IMR-90 (cell line): ENCODE measurements at regions not wholly inside any gene's neighbourhood (a gene's known extent, or its start where the extent isn't known, plus 50 kb on each side); places are given as distances from the start of the nearest gene placed in this dataset.

ENCODE experiments used
- ATAC-seq: fragments of 200-7000 bp; cut with Tn5 transposase; 2 replicates; pipeline ENCODE4 v1.9.1; 2020; ENCODE audit warnings: low read depth, mild to moderate bottlenecking, moderate library complexity
- BruUV-seq: library from RNA; stranded (reverse); fragments of 400-500 nt; replicated peaks from 2 replicates; lab custom pipeline; 2021; lab: Mats Ljungman, UMichigan
- CTCF ChIA-PET: fragments of 300-600 bp; formaldehyde crosslinking; extraction: SDS; loops from one replicate; lab custom pipeline; 2021; ENCODE audit warnings: antibody characterized with exemption; lab: Yijun Ruan, JAX
- POLR2A ChIA-PET: fragments of 300-600 bp; sonication (Branson Sonifier 250); formaldehyde crosslinking; loops from one replicate; lab custom pipeline; 2022; ENCODE audit warnings: antibody characterized with exemption; ENCODE audit not compliant: unreplicated experiment; lab: Charles Lee
- DNase-seq: peaks from one replicate; pipeline ENCODE4 v3.0.0; 2013
- H2AFZ ChIP-seq: replicated peaks from 2 replicates; pipeline ENCODE3; 2013; ENCODE audit warnings: low read length, mild to moderate bottlenecking; ENCODE audit not compliant: poor library complexity
- H2AK5ac ChIP-seq: 2 replicates; pipeline ENCODE4 v1.6.1; 2013; ENCODE audit warnings: low read depth, low read length, inconsistent platforms
- H2AK9ac ChIP-seq: replicated peaks from 2 replicates; pipeline ENCODE3; 2013; ENCODE audit warnings: mild to moderate bottlenecking, low read depth, low read length, moderate library complexity; ENCODE audit not compliant: poor library complexity
- H2BK120ac ChIP-seq: 2 replicates; pipeline ENCODE4 v1.6.1; 2013; ENCODE audit warnings: low read depth, low read length, inconsistent platforms
- H2BK15ac ChIP-seq: 3 replicates; pipeline ENCODE4 v1.6.1; 2013; ENCODE audit warnings: low read depth, low read length, inconsistent platforms
- H2BK20ac ChIP-seq: 2 replicates; pipeline ENCODE4 v1.6.1; 2013; ENCODE audit warnings: low read depth, mild to moderate bottlenecking, inconsistent platforms, low read length, moderate library complexity
- H2BK5ac ChIP-seq: 2 replicates; pipeline ENCODE4 v1.6.1; 2013; ENCODE audit warnings: mild to moderate bottlenecking, low read depth, low read length, inconsistent platforms; ENCODE audit not compliant: poor library complexity, severe bottlenecking
- H3K14ac ChIP-seq: replicated peaks from 2 replicates; pipeline ENCODE4 v1.6.1; 2013; ENCODE audit warnings: low read depth, low read length, inconsistent platforms
- H3K18ac ChIP-seq: 2 replicates; pipeline ENCODE4 v1.6.1; 2013; ENCODE audit warnings: low read depth, low read length, control low read depth
- H3K23ac ChIP-seq: 2 replicates; pipeline ENCODE4 v1.6.1; 2013; ENCODE audit warnings: low read depth, low read length, inconsistent platforms
- H3K27ac ChIP-seq: 2 replicates; pipeline ENCODE4 v1.5.1; 2013; ENCODE audit warnings: mild to moderate bottlenecking, control low read depth, low read length; ENCODE audit not compliant: insufficient read depth
- H3K27me3 ChIP-seq: 2 replicates; pipeline ENCODE4 v1.6.1; 2013; ENCODE audit warnings: low read length; ENCODE audit not compliant: control insufficient read depth, insufficient read depth
- H3K36me3 ChIP-seq: 2 replicates; pipeline ENCODE4 v1.6.1; 2013; ENCODE audit warnings: low read length, mixed read lengths; ENCODE audit not compliant: control insufficient read depth, insufficient read depth
- H3K4ac ChIP-seq: 2 replicates; pipeline ENCODE4 v1.6.1; 2013; ENCODE audit warnings: low read depth, low read length, inconsistent platforms
- H3K4me1 ChIP-seq: 2 replicates; pipeline ENCODE4 v1.6.1; 2013; ENCODE audit warnings: low read length, mixed read lengths; ENCODE audit not compliant: control insufficient read depth, insufficient read depth
- H3K4me2 ChIP-seq: 2 replicates; pipeline ENCODE4 v1.6.1; 2013; ENCODE audit warnings: low read depth, mild to moderate bottlenecking, control low read depth, low read length, moderate library complexity
- H3K4me3 ChIP-seq: 2 replicates; pipeline ENCODE4 v1.5.1; 2013; ENCODE audit warnings: low read depth, mild to moderate bottlenecking, control low read depth, low read length, moderate library complexity; ENCODE audit not compliant: insufficient read depth
- H3K56ac ChIP-seq: 2 replicates; pipeline ENCODE4 v1.6.1; 2013; ENCODE audit warnings: low read length, inconsistent platforms; ENCODE audit not compliant: insufficient read depth; ENCODE audit errors: extremely low read depth
- H3K79me1 ChIP-seq, 2 experiments: 2 replicates each; pipeline ENCODE4 v1.6.1; 2013; ENCODE audit warnings: low read length in 2 of 2, inconsistent platforms in 1 of 2, low read depth in 1 of 2
- H3K9ac ChIP-seq: 2 replicates; pipeline ENCODE4 v1.6.1; 2013; ENCODE audit warnings: low read depth, low read length, control low read depth
- H3K9me1 ChIP-seq: 2 replicates; pipeline ENCODE4 v1.6.1; 2013; ENCODE audit warnings: low read length, inconsistent platforms; ENCODE audit not compliant: insufficient read depth
- H3K9me3 ChIP-seq: 2 replicates; pipeline ENCODE4 v1.6.1; 2013; ENCODE audit warnings: low read length; ENCODE audit not compliant: control insufficient read depth, insufficient read depth
- H4K20me1 ChIP-seq: 2 replicates; pipeline ENCODE4 v1.6.1; 2013; ENCODE audit warnings: low read length, inconsistent platforms; ENCODE audit not compliant: insufficient read depth
- H4K5ac ChIP-seq: 2 replicates; pipeline ENCODE4 v1.6.1; 2013; ENCODE audit warnings: mild to moderate bottlenecking, low read depth, low read length, control low read depth
- H4K8ac ChIP-seq, 2 experiments: 2 replicates each; pipeline ENCODE4 v1.6.1; 2013; ENCODE audit warnings: low read depth in 2 of 2, low read length in 2 of 2, control low read depth in 1 of 2, inconsistent platforms in 1 of 2
- H4K91ac ChIP-seq: 2 replicates; pipeline ENCODE4 v1.6.1; 2013; ENCODE audit warnings: low read depth, low read length, inconsistent platforms; ENCODE audit not compliant: insufficient read depth
- FOS ChIP-seq: fragments of 150-350 bp; IDR thresholded peaks from 2 replicates; pipeline ENCODE4 v1.6.1; 2016; ENCODE audit warnings: low read depth, low read length
- whole genome bisulfite sequencing, 2 experiments: methylation state at CpG; one replicate each; pipeline versions ENCODE4 v1.1.5 to v1.1.7; 2013; ENCODE audit warnings: missing lambda C conversion rate in 2 of 2; ENCODE audit not compliant: insufficient read length in 1 of 2; ENCODE audit errors: extremely low coverage in 2 of 2; 5-methylcytosine and 5-hydroxymethylcytosine counted together
- dilution Hi-C: fragments of 300-500 bp; cut with HindIII; formaldehyde crosslinking; loops from one replicate; pipeline ENCODE4 v1.14.3; 2018; ENCODE audit warnings: low sequenced_read_pairs; ENCODE audit not compliant: unreplicated experiment
- in situ Hi-C: fragments of 300-500 bp; cut with MboI; formaldehyde crosslinking; loops from 3 replicates; pipeline ENCODE4 v1.14.3; 2019; ENCODE audit warnings: low sequenced_read_pairs, inconsistent platforms, mixed read lengths
- intact Hi-C: fragments of 100-400 bp; cut with micrococcal nuclease; formaldehyde crosslinking; loops from 2 replicates; pipeline ENCODE4 v1.10.0; 2022

DNA sequence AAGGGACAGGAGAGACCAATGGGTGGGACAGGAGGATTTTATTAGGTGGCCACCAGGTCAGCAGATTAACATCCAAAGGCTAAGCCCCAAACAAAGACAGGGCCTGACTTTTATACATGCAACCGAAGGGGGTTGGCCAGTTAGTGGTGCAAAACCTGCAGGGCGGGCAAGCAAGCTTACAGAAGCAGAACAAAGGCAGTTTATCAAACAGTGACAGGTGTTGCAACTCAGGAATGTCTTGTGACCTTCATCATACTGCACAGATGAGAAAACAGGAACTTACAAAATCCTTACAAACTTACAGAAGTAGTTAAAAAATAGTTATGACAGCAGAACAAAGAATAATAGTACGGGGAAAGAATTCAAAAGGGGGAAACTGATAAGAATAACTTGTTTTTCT is 708.1 kb downstream of the GLUD2 start:
- no peak for ATAC-seq
- in situ Hi-C loops: no loop called here
- no peak overlapping the region for H2AFZ ChIP-seq
- no peak overlapping the region for H2BK15ac ChIP-seq
- H4K20me1 ChIP-seq: no peaks in the 10 kb centered on the region
- H3K56ac ChIP-seq: no peak overlapping the region
- intact Hi-C loops: no loop called here
- CTCF ChIA-PET: no interaction called here
- DNase-seq: no peak
- no peak overlapping the region for H3K27ac ChIP-seq
- H3K9me1 ChIP-seq: no peaks in the 10 kb centered on the region
- H3K4ac ChIP-seq: no peak overlapping the region
- dilution Hi-C loops: no loop called here
- H4K5ac ChIP-seq: no peak overlapping the region
- H3K4me3 ChIP-seq: no peak overlapping the region
- H3K18ac ChIP-seq: no peak overlapping the region
- no peak overlapping the region for H3K14ac ChIP-seq
- H2AK9ac ChIP-seq: no peak overlapping the region
- no peak overlapping the region for H3K4me2 ChIP-seq
- no peaks in the 10 kb centered on the region for H3K9me3 ChIP-seq
- H3K23ac ChIP-seq: no peak overlapping the region
- WGBS, 2 experiments: no CpG with 5 or more reads among the region's 3 CpGs
- TF ChIP-seq FOS: no peak
- no peak overlapping the region for H2BK120ac ChIP-seq
- no peaks in the 10 kb centered on the region for H3K36me3 ChIP-seq
- H3K79me1 ChIP-seq: no peaks in the 10 kb centered on the region
- POLR2A ChIA-PET: no interaction called here
- H2BK20ac ChIP-seq: no peak overlapping the region
- H4K8ac ChIP-seq: no peak overlapping the region
- H3K4me1 ChIP-seq: no peaks in the 10 kb centered on the region
- no peak overlapping the region for H2AK5ac ChIP-seq
- no peak overlapping the region for H3K9ac ChIP-seq
- no peak overlapping the region for H4K91ac ChIP-seq
- no TSS peak for BruUV-seq
- no peak overlapping the region for H2BK5ac ChIP-seq
- H3K27me3 ChIP-seq: no peaks in the 10 kb centered on the region
